NOMO-1 (cell line): ENCODE measurements at regions not wholly inside any gene's neighbourhood (a gene's known extent, or its start where the extent isn't known, plus 50 kb on each side); places are given as distances from the start of the nearest gene placed in this dataset.

ENCODE experiments used
- DNase-seq, 2 experiments: peaks; one replicate each; lab custom pipeline; 2025; ENCODE audit not compliant: unreplicated experiment in 2 of 2; lab: John Stamatoyannopoulos, UW

GRCh38 chr13:76715075-76715474 lies 171.1 kb downstream of the KCTD12 start:
- no peak for DNase-seq

- no peak for DNase-seq
Measured at GRCh38 chr13:76713280-76713679, 172.9 kb downstream of the KCTD12 start.

- DNase-seq: peak; percentile 28 to 75
Measured at GRCh38 chr13:76711550-76712182, 174.5 kb downstream of the KCTD12 start.

- no peak for DNase-seq
Measured at GRCh38 chr13:76709851-76710250, 176.4 kb downstream of the KCTD12 start.

- DNase-seq: no peak
Measured at GRCh38 chr13:76708138-76708688, 178.0 kb downstream of the KCTD12 start.

DNA sequence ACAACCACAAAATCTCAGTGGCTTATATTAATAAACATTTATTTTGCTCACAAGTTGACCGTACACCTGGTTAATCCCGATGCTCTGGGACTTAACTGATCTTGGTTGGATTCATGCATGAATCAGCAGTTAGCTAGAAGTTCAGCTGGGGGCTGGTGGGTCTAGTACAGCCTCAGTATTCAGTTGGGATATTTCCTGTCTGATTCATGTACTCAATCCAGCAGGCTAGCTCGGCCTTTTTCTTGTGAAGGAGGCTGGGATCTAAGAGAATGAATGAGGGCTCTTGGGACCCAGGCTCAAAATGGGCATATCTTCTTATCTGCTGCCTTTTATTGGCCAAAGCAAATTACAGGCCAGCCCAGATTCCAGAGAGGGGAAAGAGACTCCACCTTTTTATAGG lies 178.8 kb downstream of the KCTD12 start:
- DNase-seq: no peak

- no peak for DNase-seq
Measured at GRCh38 chr13:76703621-76704288, 182.4 kb downstream of the KCTD12 start.

DNA sequence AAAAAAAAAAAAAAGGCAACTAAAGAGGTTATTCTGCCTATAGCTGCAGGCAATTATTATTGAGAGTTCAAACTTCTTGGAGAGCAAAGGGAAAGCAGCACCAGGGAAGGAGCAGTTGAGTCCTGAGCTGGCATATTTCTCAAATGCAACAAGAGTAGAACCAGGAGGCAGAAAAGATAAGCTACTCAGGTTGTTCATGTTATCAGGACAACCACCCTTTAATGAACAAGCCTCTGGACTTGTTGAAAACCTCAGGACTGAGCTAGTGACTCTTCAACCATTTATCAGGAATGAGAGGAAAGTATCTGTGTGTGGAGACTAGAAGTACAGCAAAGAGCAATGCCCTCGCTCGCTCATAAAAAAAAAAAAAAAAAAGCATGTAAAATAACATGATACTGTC lies 183.0 kb downstream of the KCTD12 start:
- DNase-seq: no peak

- DNase-seq: no peak
Measured at GRCh38 chr13:76697288-76697687, 188.9 kb downstream of the KCTD12 start.

- DNase-seq: no peak
Measured at GRCh38 chr13:76696370-76696769, 189.8 kb downstream of the KCTD12 start.

- no peak for DNase-seq
Measured at GRCh38 chr13:76693086-76693485, 193.1 kb downstream of the KCTD12 start.

DNA sequence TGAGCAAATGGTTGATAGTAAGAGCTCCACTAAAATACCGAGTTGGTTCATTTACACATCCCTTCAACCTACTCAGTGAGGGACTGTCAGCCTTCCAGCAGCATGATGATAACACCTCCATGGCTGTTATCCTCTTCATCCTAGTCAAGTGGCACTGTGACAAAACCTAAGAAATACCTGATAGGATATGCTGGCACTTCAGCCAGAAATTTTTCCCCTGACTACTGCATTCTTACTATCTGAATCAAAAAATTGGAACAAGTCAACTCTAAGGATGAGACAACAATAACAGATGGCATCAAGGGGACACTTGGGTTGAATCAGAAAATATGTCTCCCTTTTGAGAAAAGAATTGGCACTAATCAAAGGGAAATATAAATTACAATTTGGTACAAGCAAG lies 193.9 kb downstream of the KCTD12 start:
- DNase-seq: no peak

DNA sequence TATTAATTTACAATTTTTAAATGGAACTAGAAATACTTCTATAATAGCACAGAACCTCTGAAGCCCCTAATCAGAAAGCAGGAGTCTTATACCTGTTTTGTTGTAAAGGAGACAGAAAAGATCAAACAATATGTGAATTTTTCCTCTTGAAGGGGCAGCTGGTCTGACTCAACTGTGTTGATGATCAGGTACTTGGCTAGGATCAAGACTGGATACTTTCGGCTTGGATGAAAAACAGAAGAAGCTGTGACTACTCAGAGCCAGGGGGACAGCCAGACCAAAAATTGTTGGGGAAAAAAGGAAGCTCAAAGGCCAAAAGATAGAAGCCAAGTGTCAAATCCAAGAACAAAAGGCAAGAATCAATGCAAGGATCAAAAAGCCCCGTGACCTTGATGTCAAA lies 195.6 kb downstream of the KCTD12 start:
- no peak for DNase-seq

DNA sequence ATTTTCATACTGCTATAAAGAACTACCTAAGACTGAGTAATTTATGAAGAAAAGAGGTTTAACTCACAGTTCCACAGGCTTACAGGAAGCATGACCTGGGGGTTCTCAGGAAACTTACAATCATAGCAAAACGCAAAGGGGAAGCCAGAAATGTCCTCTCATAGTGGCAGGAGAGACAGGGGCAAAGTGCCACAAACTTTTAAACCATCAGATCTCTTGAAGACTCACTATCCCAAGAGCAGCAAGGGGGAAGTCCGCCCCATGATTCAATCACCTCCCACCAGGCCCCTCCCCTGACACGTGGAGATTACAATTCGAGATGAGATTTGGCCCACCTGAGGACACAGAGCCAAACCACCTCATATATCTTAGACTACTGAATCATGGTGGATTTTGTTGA lies 198.7 kb downstream of the KCTD12 start:
- DNase-seq: peak in 1 of 2 experiments; percentile 8

- DNase-seq: no peak
Measured at GRCh38 chr13:76685938-76686337, 200.3 kb downstream of the KCTD12 start.

DNA sequence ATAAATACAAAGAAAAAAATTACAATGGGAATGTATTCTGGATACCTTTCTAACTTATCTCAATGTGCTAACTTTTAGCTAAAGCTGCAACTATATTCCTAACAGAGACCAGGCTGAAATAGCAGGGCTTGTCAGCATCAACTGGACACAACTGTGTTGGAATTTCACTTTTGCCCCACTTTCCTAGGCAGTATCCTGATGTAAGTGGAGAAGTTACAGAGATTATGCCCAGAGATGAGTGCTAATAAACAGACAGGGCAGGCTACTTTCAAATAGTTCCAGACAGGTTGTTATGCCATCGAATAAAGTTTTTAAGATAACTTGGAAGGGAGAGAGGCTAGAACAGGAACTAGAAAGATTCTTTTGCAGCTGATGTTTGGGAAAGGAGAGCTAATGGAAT lies 201.9 kb downstream of the KCTD12 start:
- DNase-seq: no peak

- no peak for DNase-seq
Measured at GRCh38 chr13:76683854-76684253, 202.4 kb downstream of the KCTD12 start.

DNA sequence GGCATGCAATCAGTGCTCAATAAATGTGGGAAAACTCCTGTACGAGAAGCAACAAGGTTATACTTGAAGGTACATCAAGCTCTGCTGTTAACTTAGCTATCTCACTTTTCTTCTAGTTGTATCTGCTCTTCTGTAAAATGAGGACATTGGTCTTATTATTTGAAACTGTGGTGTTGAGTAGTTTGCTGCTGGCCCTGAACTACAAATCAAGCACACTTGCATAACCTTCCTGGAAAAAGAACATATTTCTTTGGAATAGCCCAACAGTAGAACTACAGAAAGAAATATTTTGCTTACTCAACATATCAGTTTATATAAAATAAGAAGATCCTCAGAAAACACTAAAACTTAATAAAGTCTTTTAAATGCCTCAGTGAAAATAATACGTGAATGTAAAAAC lies 203.0 kb downstream of the KCTD12 start:
- DNase-seq: no peak

GRCh38 chr13:76680112-76680511 lies 206.1 kb downstream of the KCTD12 start:
- DNase-seq: no peak

DNA sequence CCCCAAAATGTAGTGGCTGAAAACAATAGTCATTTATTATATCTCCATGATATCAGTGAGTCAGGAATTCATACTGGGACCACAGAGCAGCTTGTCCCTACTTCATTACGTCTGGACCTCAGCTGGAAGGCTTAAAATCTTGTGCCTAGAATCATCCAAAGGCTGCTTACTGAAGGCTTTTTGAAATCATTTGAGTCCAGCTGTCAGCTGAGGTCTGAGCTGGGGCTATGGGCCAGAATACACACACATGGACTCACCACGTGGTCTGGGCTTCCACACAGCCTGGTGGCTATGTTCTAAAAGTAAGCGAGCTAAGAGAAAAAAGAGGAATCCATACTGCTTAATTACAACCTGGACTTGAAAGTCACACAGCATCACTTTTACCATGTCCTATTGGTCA lies 209.2 kb downstream of the KCTD12 start:
- no peak for DNase-seq

DNA sequence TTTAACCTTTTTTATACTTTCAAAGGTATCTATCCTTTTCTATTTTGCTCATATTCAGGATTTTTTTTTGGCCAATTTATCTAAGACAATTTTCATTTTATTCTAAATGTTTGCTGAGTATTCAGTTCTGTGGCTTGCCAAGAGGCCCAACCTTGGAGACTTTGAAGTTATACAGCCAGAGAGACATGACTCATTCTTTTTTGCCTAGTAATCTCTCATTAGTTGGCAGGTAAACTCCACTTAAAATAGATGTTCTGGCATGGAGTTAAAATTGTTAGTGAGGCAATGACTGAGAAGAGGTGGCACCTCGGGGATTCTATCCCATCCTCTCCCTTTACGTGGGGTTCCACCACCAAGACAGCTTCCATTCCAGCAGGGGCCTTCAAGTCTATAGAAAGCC lies 213.8 kb downstream of the KCTD12 start:
- DNase-seq: no peak

DNA sequence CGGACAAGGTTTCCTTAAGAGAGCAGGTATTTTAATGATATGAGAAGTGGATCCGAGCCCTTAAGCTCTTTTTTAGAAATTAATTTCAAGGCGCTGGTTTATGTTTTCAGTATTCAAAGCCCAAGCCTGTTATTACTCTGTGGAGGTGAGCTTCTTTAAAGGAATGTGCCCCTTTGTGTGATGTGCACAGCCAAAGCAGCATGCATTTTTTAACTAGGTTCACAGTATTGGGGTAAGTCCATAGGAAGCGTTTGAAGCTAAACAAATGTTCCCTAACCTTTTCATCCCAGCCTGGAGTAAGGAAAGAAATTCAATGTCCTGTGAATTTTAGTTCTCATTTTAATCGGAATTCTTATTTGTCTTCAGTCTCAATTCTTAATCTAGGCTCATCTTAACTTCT lies 217.5 kb downstream of the KCTD12 start:
- no peak for DNase-seq
